ENCODE measurements at regions not wholly inside any gene's neighbourhood (a gene's known extent, or its start where the extent isn't known, plus 50 kb on each side); places are given as distances from the start of the nearest gene placed in this dataset.

DNA sequence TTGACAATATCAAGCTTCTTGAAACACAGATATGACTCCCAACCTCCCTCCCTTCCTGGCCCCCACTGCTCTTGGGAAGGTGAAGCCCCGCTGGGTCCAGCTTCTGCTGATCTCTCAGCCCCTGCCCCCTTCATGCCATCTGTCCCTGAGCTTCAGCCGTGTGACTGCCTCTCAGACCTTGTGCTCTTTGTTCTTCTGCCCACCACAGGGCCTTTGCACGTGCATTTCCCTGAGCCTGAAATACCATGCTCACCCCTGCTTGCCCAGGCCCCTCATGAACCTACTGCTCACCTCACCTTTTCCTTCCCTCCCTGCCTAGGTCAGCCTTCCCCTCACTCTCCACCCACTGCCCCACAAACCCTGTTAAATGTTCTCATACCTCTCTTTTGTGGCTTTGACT lies 241.7 kb upstream of the PMEPA1 start:
- TF ChIP-seq, protein P1, sequence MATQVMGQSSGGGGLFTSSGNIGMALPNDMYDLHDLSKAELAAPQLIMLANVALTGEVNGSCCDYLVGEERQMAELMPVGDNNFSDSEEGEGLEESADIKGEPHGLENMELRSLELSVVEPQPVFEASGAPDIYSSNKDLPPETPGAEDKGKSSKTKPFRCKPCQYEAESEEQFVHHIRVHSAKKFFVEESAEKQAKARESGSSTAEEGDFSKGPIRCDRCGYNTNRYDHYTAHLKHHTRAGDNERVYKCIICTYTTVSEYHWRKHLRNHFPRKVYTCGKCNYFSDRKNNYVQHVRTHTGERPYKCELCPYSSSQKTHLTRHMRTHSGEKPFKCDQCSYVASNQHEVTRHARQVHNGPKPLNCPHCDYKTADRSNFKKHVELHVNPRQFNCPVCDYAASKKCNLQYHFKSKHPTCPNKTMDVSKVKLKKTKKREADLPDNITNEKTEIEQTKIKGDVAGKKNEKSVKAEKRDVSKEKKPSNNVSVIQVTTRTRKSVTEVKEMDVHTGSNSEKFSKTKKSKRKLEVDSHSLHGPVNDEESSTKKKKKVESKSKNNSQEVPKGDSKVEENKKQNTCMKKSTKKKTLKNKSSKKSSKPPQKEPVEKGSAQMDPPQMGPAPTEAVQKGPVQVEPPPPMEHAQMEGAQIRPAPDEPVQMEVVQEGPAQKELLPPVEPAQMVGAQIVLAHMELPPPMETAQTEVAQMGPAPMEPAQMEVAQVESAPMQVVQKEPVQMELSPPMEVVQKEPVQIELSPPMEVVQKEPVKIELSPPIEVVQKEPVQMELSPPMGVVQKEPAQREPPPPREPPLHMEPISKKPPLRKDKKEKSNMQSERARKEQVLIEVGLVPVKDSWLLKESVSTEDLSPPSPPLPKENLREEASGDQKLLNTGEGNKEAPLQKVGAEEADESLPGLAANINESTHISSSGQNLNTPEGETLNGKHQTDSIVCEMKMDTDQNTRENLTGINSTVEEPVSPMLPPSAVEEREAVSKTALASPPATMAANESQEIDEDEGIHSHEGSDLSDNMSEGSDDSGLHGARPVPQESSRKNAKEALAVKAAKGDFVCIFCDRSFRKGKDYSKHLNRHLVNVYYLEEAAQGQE (IDR thresholded peaks at IDR 0.05): no peak
- TF ChIP-seq JUN (IDR thresholded peaks at IDR 0.05) (no peak), POLR2A (IDR thresholded peaks at IDR 0.05; ENCODE audit: low read length) (no peak), RCOR1 (IDR thresholded peaks at IDR 0.05; ENCODE audit: low read depth, low read length) (no peak)
- TF ChIP-seq, protein P2, sequence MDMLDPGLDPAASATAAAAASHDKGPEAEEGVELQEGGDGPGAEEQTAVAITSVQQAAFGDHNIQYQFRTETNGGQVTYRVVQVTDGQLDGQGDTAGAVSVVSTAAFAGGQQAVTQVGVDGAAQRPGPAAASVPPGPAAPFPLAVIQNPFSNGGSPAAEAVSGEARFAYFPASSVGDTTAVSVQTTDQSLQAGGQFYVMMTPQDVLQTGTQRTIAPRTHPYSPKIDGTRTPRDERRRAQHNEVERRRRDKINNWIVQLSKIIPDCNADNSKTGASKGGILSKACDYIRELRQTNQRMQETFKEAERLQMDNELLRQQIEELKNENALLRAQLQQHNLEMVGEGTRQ (IDR thresholded peaks at IDR 0.05): no peak
- TF ChIP-seq, protein P3, sequence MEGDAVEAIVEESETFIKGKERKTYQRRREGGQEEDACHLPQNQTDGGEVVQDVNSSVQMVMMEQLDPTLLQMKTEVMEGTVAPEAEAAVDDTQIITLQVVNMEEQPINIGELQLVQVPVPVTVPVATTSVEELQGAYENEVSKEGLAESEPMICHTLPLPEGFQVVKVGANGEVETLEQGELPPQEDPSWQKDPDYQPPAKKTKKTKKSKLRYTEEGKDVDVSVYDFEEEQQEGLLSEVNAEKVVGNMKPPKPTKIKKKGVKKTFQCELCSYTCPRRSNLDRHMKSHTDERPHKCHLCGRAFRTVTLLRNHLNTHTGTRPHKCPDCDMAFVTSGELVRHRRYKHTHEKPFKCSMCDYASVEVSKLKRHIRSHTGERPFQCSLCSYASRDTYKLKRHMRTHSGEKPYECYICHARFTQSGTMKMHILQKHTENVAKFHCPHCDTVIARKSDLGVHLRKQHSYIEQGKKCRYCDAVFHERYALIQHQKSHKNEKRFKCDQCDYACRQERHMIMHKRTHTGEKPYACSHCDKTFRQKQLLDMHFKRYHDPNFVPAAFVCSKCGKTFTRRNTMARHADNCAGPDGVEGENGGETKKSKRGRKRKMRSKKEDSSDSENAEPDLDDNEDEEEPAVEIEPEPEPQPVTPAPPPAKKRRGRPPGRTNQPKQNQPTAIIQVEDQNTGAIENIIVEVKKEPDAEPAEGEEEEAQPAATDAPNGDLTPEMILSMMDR (IDR thresholded peaks at IDR 0.05): no peak

All from A549 (cell line).